Thyroid gland (tissue), 4 donors: ENCODE measurements at regions not wholly inside any gene's neighbourhood (a gene's known extent, or its start where the extent isn't known, plus 50 kb on each side); places are given as distances from the start of the nearest gene placed in this dataset.

Experiments used
- CTCF ChIP-seq, 6 experiments: fragments of 200-600 bp in 3 of 6; fragments of 450-650 bp in 3 of 6; sonication (generic) in 3 of 6; IDR thresholded peaks; one replicate each; pipeline ENCODE4 v1.5.1; 2016 to 2019; ENCODE audit warnings: antibody characterized with exemption in 6 of 6, mild to moderate bottlenecking in 2 of 6, inconsistent platforms in 1 of 6, moderate library complexity in 1 of 6
- POLR2A ChIP-seq, 2 donors: fragments of 450-650 bp; IDR thresholded peaks; one replicate each; pipeline ENCODE4 v1.6.1; 2017; ENCODE audit warnings: antibody characterized with exemption in 2 of 2, mild to moderate bottlenecking in 2 of 2, moderate library complexity in 1 of 2

DNA sequence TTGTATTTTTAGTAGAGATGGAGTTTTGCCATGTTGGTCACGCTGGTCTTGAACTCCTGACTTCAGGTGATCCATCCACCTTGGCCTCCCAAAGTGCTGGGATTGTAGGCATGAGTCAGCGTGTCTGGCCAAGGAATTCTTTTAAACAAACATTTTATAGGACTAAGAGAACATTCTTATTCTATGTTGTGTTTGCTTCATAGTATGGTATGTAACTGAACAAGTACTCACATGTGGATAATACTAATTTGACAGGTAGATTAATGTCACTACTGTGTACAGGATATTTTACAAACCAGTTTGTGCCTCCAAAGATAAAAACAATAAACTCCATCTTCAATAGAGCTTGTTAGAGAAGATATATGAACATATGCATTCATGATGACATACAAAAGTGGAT, 1353.4 kb downstream of the PCDH7 start:
- TF ChIP-seq POLR2A (IDR thresholded peaks at IDR 0.05) (no peak), CTCF (IDR thresholded peaks at IDR 0.05) (no peak)
